ENCODE measurements at regions not wholly inside any gene's neighbourhood (a gene's known extent, or its start where the extent isn't known, plus 50 kb on each side); places are given as distances from the start of the nearest gene placed in this dataset.
"Not testable (repeated sequence)": the region's sequence is repeated elsewhere in the genome, so short reads cannot be mapped to it uniquely, and the experiment has no call there.

DNA sequence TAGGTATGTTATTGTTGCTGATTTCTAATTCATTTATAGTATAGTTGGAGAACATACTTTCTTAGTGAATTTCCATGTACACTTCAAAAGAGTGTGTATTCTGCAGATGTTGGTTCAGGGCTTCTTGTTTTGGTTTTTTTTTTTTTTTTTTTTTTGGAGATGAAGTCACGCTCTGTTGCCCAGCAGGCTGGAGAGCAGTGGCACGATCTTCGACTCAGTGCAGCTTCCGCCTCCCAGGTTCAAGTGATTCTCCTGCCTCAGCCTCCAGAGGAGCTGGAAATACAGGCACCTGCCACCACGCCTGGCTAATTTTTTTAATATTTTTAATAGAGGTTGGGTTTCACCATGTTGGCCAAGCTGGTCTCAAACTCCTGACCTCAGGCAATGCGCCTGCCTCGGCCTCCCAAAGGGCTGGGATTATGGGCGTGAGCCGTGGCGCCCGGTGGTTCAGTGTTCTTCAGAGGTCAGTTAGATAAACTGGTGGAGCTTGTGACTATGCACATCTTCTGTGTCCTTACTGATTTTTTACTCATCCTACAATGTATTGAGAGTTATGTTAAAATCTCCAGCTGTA lies 2171.2 kb upstream of the DEFB115 start:
- TF ChIP-seq CTCF, POLR2AphosphoS5, EP300 (IDR thresholded peaks at IDR 0.05): not testable (repeated sequence)
